GDM1 (cell line): ENCODE measurements at regions not wholly inside any gene's neighbourhood (a gene's known extent, or its start where the extent isn't known, plus 50 kb on each side); places are given as distances from the start of the nearest gene placed in this dataset.
"Not testable (repeated sequence)": the region's sequence is repeated elsewhere in the genome, so short reads cannot be mapped to it uniquely, and the experiment has no call there.

Source experiments
- DNase-seq: peaks from one replicate; lab custom pipeline; 2025; lab: John Stamatoyannopoulos, UW

GRCh38 chr16:59096682-59097081 lies 362.6 kb upstream of the GOT2 start:
- DNase-seq: not testable (repeated sequence)

GRCh38 chr16:59090541-59090940 lies 356.4 kb upstream of the GOT2 start:
- DNase-seq: no peak

- no peak for DNase-seq
These were observed 354.3 kb upstream of the GOT2 start for GRCh38 chr16:59088431-59088830.

- no peak for DNase-seq
These were observed 353.5 kb upstream of the GOT2 start for GRCh38 chr16:59087641-59088040.

GRCh38 chr16:59067205-59067604 lies 333.1 kb upstream of the GOT2 start:
- peak; percentile 22 for DNase-seq

- DNase-seq: no peak
These were observed 326.1 kb upstream of the GOT2 start for GRCh38 chr16:59060207-59060606.

- no peak for DNase-seq
These were observed 324.1 kb upstream of the GOT2 start for GRCh38 chr16:59058250-59058649.

- no peak for DNase-seq
These were observed 319.8 kb upstream of the GOT2 start for GRCh38 chr16:59053911-59054310.

GRCh38 chr16:59052231-59052630 lies 318.1 kb upstream of the GOT2 start:
- no peak for DNase-seq

GRCh38 chr16:59048876-59049275 lies 314.8 kb upstream of the GOT2 start:
- no peak for DNase-seq

- no peak for DNase-seq
These were observed 313.0 kb upstream of the GOT2 start for GRCh38 chr16:59047114-59047513.

- no peak for DNase-seq
These were observed 312.2 kb upstream of the GOT2 start for GRCh38 chr16:59046335-59046734.

GRCh38 chr16:59045501-59045900 lies 311.4 kb upstream of the GOT2 start:
- DNase-seq: no peak

- no peak for DNase-seq
These were observed 310.5 kb upstream of the GOT2 start for GRCh38 chr16:59044616-59045015.

GRCh38 chr16:59042301-59042700 lies 308.2 kb upstream of the GOT2 start:
- DNase-seq: peak; percentile 63

GRCh38 chr16:59039066-59039720 lies 305.1 kb upstream of the GOT2 start:
- no peak for DNase-seq

GRCh38 chr16:59030923-59031485 lies 296.9 kb upstream of the GOT2 start:
- DNase-seq: no peak

- no peak for DNase-seq
These were observed 287.6 kb upstream of the GOT2 start for GRCh38 chr16:59021751-59022150.

- no peak for DNase-seq
These were observed 279.8 kb upstream of the GOT2 start for GRCh38 chr16:59013930-59014329.

GRCh38 chr16:58999762-59000161 lies 265.6 kb upstream of the GOT2 start:
- DNase-seq: no peak

GRCh38 chr16:58992755-58993154 lies 258.6 kb upstream of the GOT2 start:
- not testable (repeated sequence) for DNase-seq

GRCh38 chr16:58983181-58983965 lies 249.3 kb upstream of the GOT2 start:
- DNase-seq: not testable (repeated sequence)

- no peak for DNase-seq
These were observed 236.7 kb upstream of the GOT2 start for GRCh38 chr16:58970775-58971174.
